ENCODE measurements at regions not wholly inside any gene's neighbourhood (a gene's known extent, or its start where the extent isn't known, plus 50 kb on each side); places are given as distances from the start of the nearest gene placed in this dataset.

DNA sequence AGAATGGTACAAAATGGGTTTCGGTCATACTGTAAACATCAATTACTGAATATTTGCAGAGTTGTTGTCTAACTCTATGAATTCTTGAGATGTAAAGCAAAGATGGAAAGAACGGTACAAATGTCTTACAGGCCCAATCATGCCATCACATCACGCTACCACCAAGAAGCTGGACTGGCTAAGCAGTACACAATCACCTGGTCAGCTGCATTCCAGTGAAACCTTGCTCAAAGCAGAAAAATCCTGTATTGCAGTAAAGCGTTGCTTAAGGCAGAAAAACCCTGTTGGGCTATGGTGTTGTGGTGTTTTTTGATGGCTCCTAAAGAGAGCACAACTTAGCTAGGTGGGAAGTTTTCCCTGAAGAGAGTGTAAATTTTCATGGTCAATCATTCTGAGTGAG lies 112.6 kb upstream of the RASA1 start:
- TF ChIP-seq, protein P1, sequence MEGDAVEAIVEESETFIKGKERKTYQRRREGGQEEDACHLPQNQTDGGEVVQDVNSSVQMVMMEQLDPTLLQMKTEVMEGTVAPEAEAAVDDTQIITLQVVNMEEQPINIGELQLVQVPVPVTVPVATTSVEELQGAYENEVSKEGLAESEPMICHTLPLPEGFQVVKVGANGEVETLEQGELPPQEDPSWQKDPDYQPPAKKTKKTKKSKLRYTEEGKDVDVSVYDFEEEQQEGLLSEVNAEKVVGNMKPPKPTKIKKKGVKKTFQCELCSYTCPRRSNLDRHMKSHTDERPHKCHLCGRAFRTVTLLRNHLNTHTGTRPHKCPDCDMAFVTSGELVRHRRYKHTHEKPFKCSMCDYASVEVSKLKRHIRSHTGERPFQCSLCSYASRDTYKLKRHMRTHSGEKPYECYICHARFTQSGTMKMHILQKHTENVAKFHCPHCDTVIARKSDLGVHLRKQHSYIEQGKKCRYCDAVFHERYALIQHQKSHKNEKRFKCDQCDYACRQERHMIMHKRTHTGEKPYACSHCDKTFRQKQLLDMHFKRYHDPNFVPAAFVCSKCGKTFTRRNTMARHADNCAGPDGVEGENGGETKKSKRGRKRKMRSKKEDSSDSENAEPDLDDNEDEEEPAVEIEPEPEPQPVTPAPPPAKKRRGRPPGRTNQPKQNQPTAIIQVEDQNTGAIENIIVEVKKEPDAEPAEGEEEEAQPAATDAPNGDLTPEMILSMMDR (IDR thresholded peaks at IDR 0.05; ENCODE audit: insufficient read depth, low read length, poor library complexity, severe bottlenecking), result no peak
- TF ChIP-seq EZH2phosphoT487 (conservative IDR thresholded peaks at IDR 0.05; ENCODE audit: low read length), result no peak
